Activated naive CD4-positive, alpha-beta T cell treated with anti-CD3 and anti-CD28 coated beads for 36 hours (primary cell): ENCODE measurements at regions not wholly inside any gene's neighbourhood (a gene's known extent, or its start where the extent isn't known, plus 50 kb on each side); places are given as distances from the start of the nearest gene placed in this dataset.

ENCODE experiments used
- CTCF ChIA-PET: fragments of 350-600 bp; sonication (Branson Sonifier 250); formaldehyde crosslinking; loops from one replicate; lab custom pipeline; 2021; ENCODE audit warnings: antibody characterized with exemption; lab: Charles Lee
- DNase-seq: peaks from one replicate; pipeline ENCODE4 v3.0.0-alpha.2; 2020
- H3K27ac Mint-ChIP-seq: one replicate; pipeline ENCODE4 v1.8.0; 2021; ENCODE audit warnings: mild to moderate bottlenecking, mixed read lengths
- H3K27me3 Mint-ChIP-seq: one replicate; pipeline ENCODE4 v1.8.0; 2021; ENCODE audit warnings: low read depth, mixed read lengths
- H3K36me3 Mint-ChIP-seq: one replicate; pipeline ENCODE4 v1.8.0; 2021; ENCODE audit warnings: low read depth, mixed read lengths
- H3K4me1 Mint-ChIP-seq: one replicate; pipeline ENCODE4 v1.8.0; 2021; ENCODE audit warnings: low read depth, mixed read lengths
- H3K4me3 Mint-ChIP-seq: one replicate; pipeline ENCODE4 v1.8.0; 2021; ENCODE audit warnings: mild to moderate bottlenecking, moderate library complexity, mixed read lengths
- H3K9me3 Mint-ChIP-seq: one replicate; pipeline ENCODE4 v1.8.0; 2021; ENCODE audit warnings: mixed read lengths
- intact Hi-C: fragments of 100-400 bp; cut with micrococcal nuclease; formaldehyde crosslinking; loops from one replicate; pipeline ENCODE4 v1.15.1; 2023

DNA sequence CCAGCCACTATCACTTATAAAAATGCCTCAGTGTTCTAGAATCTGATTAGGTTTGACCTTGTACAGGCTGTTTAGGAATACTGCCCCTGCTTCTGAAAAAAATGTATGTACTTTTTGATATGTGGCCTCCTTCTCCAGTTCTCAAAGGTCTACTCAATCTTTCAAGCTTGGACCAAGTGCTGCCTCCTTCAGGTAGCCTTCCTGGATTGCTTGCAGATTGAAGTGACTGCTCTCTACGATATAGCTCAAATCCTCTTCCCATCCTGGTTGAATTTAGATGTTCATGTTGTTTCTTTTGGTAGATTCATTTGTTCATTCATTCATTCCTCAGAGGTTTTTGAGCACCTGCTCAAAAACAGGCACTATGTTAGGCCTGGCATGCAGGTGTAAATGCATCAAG, 77.2 kb upstream of the NPTX2 start:
- Mint-ChIP-seq H3K9me3 (peaks cover 4% of the 10 kb centered on the region), H3K27ac (no peak overlapping the region)

DNA sequence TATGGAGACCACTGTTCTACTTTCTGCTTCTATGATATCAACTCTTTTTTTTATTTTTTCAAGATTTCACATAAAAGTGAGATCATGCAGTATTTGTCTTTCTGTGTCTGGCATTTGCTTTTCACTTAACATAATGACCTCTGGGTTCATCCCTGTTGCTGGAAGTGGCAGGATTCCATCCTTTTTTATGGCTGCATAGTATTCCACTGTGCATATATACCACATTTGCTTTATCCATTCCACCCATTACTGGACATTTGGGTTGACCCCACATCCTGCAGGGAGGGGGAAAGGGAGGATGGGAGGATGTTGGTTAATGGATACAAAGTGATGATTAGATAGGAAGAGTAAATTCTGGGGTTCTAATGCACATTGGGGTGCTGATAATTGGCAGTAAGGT, 80.3 kb upstream of the NPTX2 start:
- H3K27ac Mint-ChIP-seq, result no peak overlapping the region
- no peaks in the 10 kb centered on the region for H3K36me3 Mint-ChIP-seq
- DNase-seq, result no peak
- CTCF ChIA-PET, result no interaction called here
- peaks cover 5% of the 10 kb centered on the region for H3K9me3 Mint-ChIP-seq
- H3K4me1 Mint-ChIP-seq, result no peaks in the 10 kb centered on the region
- intact Hi-C loops, result no loop called here
- H3K27me3 Mint-ChIP-seq, result no peaks in the 10 kb centered on the region
- no peak overlapping the region for H3K4me3 Mint-ChIP-seq

More for the DNA sequence above, 77.2 kb upstream of the NPTX2 start:
- CTCF ChIA-PET, result interaction anchor here (0.6 kb wide), 1 partner anchor 57 kb away, joined by 3 read pairs; no protein-coding TSS in a partner anchor
- no peak for DNase-seq
- Mint-ChIP-seq H3K4me1 (no peaks in the 10 kb centered on the region), H3K36me3 (no peaks in the 10 kb centered on the region), H3K27me3 (peaks cover 3% of the 10 kb centered on the region), H3K4me3 (no peak overlapping the region)
- intact Hi-C loops, result no loop called here

- H3K36me3 Mint-ChIP-seq, result no peaks in the 10 kb centered on the region
- no peaks in the 10 kb centered on the region for H3K4me1 Mint-ChIP-seq
- H3K27me3 Mint-ChIP-seq, result no peaks in the 10 kb centered on the region
- intact Hi-C loops, result no loop called here
- no peak overlapping the region for H3K27ac Mint-ChIP-seq
- CTCF ChIA-PET, result interaction anchor here (0.6 kb wide), 1 partner anchor 112 kb away, joined by 3 read pairs; no protein-coding TSS in a partner anchor
- DNase-seq, result no peak
- H3K9me3 Mint-ChIP-seq, result peaks cover 15% of the 10 kb centered on the region
- H3K4me3 Mint-ChIP-seq, result no peak overlapping the region
Measured at GRCh38 chr7:98534493-98534892, 82.6 kb upstream of the NPTX2 start.

DNA sequence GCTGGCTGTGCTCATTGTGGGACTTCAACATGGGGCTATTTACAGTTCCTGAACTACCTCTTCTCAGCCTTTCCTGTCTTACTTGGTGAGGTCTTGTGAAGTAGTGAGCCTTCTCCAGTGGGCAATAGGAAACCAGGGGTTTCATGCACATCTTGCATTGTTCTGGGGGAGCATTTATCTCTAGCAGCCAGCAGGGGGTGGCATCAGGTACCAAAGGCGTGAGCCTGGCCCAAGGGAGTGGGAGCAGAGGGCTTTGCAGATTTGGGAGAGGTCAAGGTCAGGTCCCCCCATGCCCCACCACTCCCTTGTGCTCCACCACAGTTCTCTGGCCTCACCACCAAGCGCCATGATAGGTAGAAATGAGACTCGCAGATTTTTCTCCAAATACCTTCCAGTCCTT, 85.4 kb upstream of the NPTX2 start:
- Mint-ChIP-seq H3K4me1 (no peaks in the 10 kb centered on the region), H3K9me3 (peaks cover 13% of the 10 kb centered on the region), H3K4me3 (no peak overlapping the region), H3K27ac (no peak overlapping the region), H3K27me3 (no peaks in the 10 kb centered on the region), H3K36me3 (no peaks in the 10 kb centered on the region)
- no peak for DNase-seq
- intact Hi-C loops, result no loop called here
- CTCF ChIA-PET, result no interaction called here

DNA sequence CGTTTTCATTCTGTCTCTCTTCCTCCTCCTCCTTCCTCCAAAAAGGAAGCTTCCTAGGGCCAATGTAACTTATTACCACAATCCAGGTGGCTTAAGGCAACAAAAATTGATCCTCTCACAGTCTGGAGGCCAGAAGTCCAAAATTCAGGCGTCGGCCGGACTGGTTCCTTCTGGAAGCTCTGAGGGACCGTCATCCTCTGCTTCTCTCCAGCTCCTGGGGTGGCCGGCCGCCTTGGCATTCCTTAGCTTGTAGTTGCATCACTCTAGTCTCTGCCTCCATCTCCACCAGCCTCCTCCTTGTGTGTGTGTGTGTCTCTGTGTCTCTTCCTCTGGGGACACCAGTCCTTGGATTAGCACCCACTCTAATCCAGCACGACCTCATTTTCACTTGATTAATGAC, 89.0 kb upstream of the NPTX2 start:
- peaks cover 10% of the 10 kb centered on the region for H3K9me3 Mint-ChIP-seq
- H3K36me3 Mint-ChIP-seq, result no peaks in the 10 kb centered on the region
- peaks cover 2% of the 10 kb centered on the region for H3K27me3 Mint-ChIP-seq
- DNase-seq, result no peak
- H3K27ac Mint-ChIP-seq, result no peak overlapping the region
- H3K4me1 Mint-ChIP-seq, result no peaks in the 10 kb centered on the region
- H3K4me3 Mint-ChIP-seq, result no peak overlapping the region
- intact Hi-C loops, result no loop called here
- CTCF ChIA-PET, result no interaction called here

DNA sequence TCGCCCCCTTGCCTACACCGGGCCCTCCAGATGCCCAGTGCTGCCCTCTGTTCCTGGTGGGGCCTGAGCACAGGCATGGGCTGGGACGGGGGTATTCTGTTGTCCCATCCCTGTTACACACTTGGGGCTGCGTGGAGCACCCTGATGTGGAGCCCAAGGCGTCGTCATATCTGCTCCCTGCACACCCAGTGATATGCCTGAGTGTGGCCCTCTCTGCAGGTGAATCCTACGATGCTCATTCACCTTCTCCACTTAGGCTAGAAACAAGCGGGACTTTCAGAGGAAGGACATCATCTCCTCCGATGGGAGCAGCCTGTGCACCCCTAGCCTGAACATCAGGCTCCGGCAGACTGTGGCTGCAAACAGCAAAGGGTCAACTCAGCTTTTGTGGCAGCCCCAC, 91.0 kb upstream of the NPTX2 start:
- Mint-ChIP-seq H3K27ac (no peak overlapping the region), H3K4me3 (no peak overlapping the region), H3K27me3 (peaks cover 2% of the 10 kb centered on the region), H3K4me1 (no peaks in the 10 kb centered on the region), H3K36me3 (no peaks in the 10 kb centered on the region), H3K9me3 (peaks cover 4% of the 10 kb centered on the region)
- intact Hi-C loops, result no loop called here
- DNase-seq, result no peak
- CTCF ChIA-PET, result no interaction called here

DNA sequence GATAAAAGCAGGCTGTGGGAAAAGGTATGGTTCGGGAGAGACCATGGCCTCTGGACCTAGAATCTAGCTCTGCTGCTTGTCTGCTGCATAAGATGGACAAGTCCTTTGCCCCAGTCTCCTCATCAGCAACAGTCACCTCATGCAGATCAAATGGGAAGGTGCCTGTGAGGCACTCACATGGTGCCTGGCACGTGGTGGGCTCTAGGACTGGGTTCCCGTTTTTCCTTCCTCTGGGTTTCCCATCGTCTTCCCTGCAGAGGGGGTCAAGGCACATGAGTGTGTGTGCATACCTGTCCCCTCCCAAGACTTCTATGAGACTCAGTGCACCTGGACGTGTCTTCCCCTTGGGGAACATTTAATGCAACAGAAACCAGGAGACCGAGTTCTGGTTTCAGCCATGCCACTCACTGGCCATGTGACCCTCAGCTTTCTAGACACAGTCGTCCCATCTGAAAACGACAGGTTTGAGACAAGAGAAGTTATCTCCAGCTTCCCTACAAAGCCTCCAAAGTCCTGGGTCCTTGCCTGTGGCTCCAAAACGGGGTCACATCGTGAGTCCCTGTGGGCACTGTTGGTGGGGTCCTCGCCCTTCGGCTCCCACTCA, 95.9 kb upstream of the NPTX2 start:
- Mint-ChIP-seq H3K27ac (no peak overlapping the region), H3K4me3 (no peak overlapping the region), H3K4me1 (no peaks in the 10 kb centered on the region), H3K36me3 (no peaks in the 10 kb centered on the region), H3K27me3 (peaks cover 2% of the 10 kb centered on the region), H3K9me3 (no peaks in the 10 kb centered on the region)
- CTCF ChIA-PET, result no interaction called here
- intact Hi-C loops, result no loop called here
- DNase-seq, result no peak

- no peak for DNase-seq
- Mint-ChIP-seq H3K4me1 (no peaks in the 10 kb centered on the region), H3K27me3 (peaks cover 2% of the 10 kb centered on the region), H3K27ac (no peak overlapping the region), H3K9me3 (no peaks in the 10 kb centered on the region), H3K36me3 (no peaks in the 10 kb centered on the region), H3K4me3 (no peak overlapping the region)
- intact Hi-C loops, result no loop called here
- CTCF ChIA-PET, result interaction anchor here (0.6 kb wide), 1 partner anchor 211 kb away, joined by 3 read pairs; no protein-coding TSS in a partner anchor
Measured at GRCh38 chr7:98520356-98520951, 96.6 kb upstream of the NPTX2 start.

- CTCF ChIA-PET, result no interaction called here
- Mint-ChIP-seq H3K27me3 (no peaks in the 10 kb centered on the region), H3K9me3 (no peaks in the 10 kb centered on the region), H3K4me3 (no peak overlapping the region), H3K4me1 (no peaks in the 10 kb centered on the region), H3K27ac (no peak overlapping the region), H3K36me3 (no peaks in the 10 kb centered on the region)
- intact Hi-C loops, result no loop called here
- no peak for DNase-seq
Measured at GRCh38 chr7:98518159-98518947, 98.7 kb upstream of the NPTX2 start.

DNA sequence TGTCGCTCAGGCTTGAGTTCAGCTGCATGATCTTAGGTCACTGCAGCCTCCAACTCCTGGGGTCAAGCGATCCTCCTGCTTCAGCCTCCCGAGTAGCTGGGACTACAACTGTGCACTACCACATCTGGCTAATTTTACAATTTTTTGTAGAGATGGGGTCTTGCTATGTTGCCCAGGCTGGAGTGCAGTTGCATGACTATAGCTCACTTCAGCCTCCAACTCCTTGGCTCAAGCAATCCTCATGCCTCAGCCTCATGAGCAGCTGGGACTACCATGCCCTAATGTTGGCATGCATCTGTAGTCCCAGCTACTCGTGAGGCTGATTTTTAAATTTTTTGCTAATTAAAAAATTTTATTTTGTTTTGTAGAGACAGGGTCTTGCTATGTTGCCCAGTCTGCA, 101.9 kb upstream of the NPTX2 start:
- no peak overlapping the region for H3K4me3 Mint-ChIP-seq
- H3K36me3 Mint-ChIP-seq, result no peaks in the 10 kb centered on the region
- no peak for DNase-seq
- CTCF ChIA-PET, result no interaction called here
- no peaks in the 10 kb centered on the region for H3K9me3 Mint-ChIP-seq
- H3K27ac Mint-ChIP-seq, result no peak overlapping the region
- no peaks in the 10 kb centered on the region for H3K4me1 Mint-ChIP-seq
- peaks cover 4% of the 10 kb centered on the region for H3K27me3 Mint-ChIP-seq
- intact Hi-C loops, result no loop called here

DNA sequence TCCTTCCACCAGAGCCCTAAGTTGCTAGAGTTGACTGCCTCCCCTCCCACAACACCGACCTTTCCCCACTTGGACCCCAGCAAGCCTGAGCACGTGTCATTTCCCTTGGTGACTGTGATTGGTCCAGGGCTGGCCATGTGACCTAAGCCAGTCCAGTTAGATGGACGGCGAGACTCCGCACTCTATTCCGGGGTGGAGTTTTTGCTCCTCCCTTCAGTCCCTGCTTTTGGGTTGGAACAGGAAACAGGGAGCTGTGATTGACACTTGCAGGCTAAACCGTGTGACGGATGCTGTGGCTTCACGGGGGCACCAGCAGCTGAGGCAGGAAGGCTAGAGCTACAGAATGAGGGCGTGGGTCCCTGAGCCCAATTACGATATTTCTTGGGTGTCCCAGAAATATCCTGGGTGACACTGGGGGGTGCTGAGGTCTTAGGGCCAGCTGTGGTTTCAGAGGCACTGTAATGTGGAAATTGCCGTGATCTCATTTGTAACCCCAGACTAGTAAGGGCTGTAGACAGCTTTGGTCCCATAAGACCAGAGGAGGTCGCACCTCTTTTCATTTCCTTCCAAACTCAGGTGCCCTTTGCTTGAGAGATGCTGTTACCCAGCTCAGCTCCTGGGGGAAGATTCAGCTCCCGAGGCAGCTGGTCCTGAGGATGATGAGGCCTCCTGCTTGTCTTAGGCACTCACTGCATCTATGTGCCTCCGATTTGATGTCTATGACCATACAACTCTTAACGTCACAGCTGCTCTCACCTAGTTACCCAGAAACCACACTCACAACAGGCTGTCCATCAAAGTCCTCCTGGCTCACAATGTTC, 102.7 kb upstream of the NPTX2 start:
- Mint-ChIP-seq H3K4me3 (no peak overlapping the region), H3K27me3 (peaks cover 4% of the 10 kb centered on the region), H3K9me3 (no peaks in the 10 kb centered on the region), H3K27ac (no peak overlapping the region), H3K4me1 (no peaks in the 10 kb centered on the region), H3K36me3 (no peaks in the 10 kb centered on the region)
- no peak for DNase-seq
- CTCF ChIA-PET, result interaction anchor here (0.7 kb wide), 1 partner anchor 317 kb away, joined by 3 read pairs; no protein-coding TSS in a partner anchor
- intact Hi-C loops, result no loop called here

DNA sequence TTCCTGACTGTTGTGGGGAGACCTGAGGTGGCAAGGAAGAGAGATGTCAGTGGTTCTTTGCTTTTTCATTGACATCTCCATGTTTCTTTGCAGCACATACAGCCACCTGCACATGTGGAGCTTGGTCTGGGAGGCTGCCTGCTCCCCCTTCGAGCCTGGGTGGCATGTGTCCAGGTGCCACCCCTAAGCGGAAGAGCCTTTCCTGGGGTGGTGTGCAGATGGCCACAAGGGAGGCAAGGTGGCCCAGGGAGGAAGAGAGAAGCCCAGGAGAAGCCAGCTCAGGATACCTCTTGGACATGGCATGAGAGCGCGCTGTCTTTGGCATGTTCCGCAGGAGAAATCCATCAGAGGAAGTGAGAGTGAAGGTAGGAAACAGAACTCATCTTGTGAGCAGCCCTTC, 105.9 kb upstream of the NPTX2 start:
- Mint-ChIP-seq H3K4me3 (no peak overlapping the region), H3K27me3 (peaks cover 4% of the 10 kb centered on the region), H3K4me1 (no peaks in the 10 kb centered on the region), H3K36me3 (no peaks in the 10 kb centered on the region), H3K27ac (no peak overlapping the region), H3K9me3 (no peaks in the 10 kb centered on the region)
- no peak for DNase-seq
- intact Hi-C loops, result no loop called here
- CTCF ChIA-PET, result no interaction called here
